Fibroblast of pulmonary artery (primary cell): ENCODE measurements at regions not wholly inside any gene's neighbourhood (a gene's known extent, or its start where the extent isn't known, plus 50 kb on each side); places are given as distances from the start of the nearest gene placed in this dataset.

ENCODE experiments used
- DNase-seq: peaks from one replicate; pipeline ENCODE4 v3.0.0-alpha.2; 2010; ENCODE audit warnings: low read depth
- H3K4me3 ChIP-seq: replicated peaks from 2 replicates; pipeline ENCODE4 v1.5.1; 2011; ENCODE audit warnings: low read depth, mild to moderate bottlenecking, control low read depth, low read length, moderate library complexity
- TF ChIP-seq, protein P1 (sequence below): IDR thresholded peaks from 2 replicates; pipeline ENCODE4 v1.5.1; 2011; ENCODE audit warnings: mild to moderate bottlenecking, control low read depth, low read length, inconsistent platforms; ENCODE audit errors: missing control alignments

DNA sequence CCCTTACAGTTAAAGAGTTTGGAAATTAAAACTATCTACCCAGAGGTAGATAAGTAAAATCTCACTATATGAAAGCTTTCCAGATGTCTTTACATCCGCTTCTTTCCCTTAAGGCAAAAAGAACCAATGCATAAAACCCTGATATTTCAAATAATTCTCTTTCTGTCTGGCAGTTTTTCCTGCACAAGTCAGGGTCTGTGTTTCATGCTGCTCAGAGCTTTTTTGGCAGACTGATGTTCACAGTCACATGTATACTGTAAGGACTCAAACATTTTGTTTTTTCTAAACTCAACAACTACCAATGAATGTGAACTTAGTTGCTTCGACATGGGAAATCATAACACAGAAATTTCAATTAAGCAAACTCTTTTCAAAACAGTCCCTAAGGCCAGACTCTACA is 988.4 kb downstream of the EPHA3 start:
- TF ChIP-seq, protein P1, sequence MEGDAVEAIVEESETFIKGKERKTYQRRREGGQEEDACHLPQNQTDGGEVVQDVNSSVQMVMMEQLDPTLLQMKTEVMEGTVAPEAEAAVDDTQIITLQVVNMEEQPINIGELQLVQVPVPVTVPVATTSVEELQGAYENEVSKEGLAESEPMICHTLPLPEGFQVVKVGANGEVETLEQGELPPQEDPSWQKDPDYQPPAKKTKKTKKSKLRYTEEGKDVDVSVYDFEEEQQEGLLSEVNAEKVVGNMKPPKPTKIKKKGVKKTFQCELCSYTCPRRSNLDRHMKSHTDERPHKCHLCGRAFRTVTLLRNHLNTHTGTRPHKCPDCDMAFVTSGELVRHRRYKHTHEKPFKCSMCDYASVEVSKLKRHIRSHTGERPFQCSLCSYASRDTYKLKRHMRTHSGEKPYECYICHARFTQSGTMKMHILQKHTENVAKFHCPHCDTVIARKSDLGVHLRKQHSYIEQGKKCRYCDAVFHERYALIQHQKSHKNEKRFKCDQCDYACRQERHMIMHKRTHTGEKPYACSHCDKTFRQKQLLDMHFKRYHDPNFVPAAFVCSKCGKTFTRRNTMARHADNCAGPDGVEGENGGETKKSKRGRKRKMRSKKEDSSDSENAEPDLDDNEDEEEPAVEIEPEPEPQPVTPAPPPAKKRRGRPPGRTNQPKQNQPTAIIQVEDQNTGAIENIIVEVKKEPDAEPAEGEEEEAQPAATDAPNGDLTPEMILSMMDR: no peak
- H3K4me3 ChIP-seq: no peak overlapping the region
- DNase-seq: no peak

GRCh38 chr3:90099493-90099892 is 992.1 kb downstream of the EPHA3 start:
- DNase-seq: no peak
- TF ChIP-seq, protein P1: no peak
- no peak overlapping the region for H3K4me3 ChIP-seq

- TF ChIP-seq, protein P1: no peak
- no peak overlapping the region for H3K4me3 ChIP-seq
- DNase-seq: no peak
Measured at GRCh38 chr3:90102146-90102545, 994.7 kb downstream of the EPHA3 start.

DNA sequence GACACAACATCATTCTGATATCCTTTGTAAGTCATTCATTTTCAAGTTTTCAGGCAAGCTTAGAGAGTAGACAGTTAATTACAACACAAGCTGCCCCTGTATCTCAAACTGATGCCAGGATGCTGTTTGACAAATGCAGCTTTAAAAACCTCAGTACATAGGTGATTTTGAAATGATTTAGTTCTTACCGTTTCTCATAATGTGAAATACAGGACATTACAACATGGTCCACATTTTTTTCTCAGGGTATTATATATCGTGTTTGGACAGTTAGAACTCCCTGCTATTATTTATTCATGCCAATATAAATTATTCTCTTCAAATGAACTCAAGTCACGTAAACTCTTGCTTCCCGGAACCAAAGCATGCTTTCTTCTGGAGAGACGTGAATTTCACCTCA is 1013.9 kb downstream of the EPHA3 start:
- no peak overlapping the region for H3K4me3 ChIP-seq
- TF ChIP-seq, protein P1: no peak

DNA sequence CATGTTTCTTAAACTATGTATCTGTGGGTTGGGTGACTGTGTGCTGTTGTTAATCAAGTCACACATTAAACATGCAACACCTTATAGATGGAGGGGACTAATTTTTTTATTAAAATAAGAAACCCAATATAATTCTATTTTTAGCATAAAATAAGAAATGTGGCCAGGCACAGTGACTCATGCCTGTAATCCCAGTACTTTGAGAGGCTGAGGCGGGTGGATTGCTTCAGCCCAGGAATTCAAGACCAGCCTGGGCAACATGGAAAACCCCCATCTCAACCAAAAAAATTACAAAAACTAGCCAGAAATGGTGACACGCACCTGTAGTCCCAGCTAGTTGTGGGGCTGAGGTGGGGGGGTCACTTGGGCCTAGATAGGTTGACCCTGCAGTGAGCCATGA is 1021.0 kb downstream of the EPHA3 start:
- TF ChIP-seq, protein P1: no peak
- H3K4me3 ChIP-seq: no peak overlapping the region
- no peak for DNase-seq

More for the DNA sequence above, 1013.9 kb downstream of the EPHA3 start:
- no peak for DNase-seq

- DNase-seq: no peak
- no peak overlapping the region for H3K4me3 ChIP-seq
- TF ChIP-seq, protein P1: no peak
Measured at GRCh38 chr3:90129730-90130129, 1022.3 kb downstream of the EPHA3 start.

GRCh38 chr3:90132197-90132596 is 1024.8 kb downstream of the EPHA3 start:
- DNase-seq: no peak
- TF ChIP-seq, protein P1: no peak
- no peak overlapping the region for H3K4me3 ChIP-seq
